ENCODE measurements at regions not wholly inside any gene's neighbourhood (a gene's known extent, or its start where the extent isn't known, plus 50 kb on each side); places are given as distances from the start of the nearest gene placed in this dataset.
"Not testable (repeated sequence)": the region's sequence is repeated elsewhere in the genome, so short reads cannot be mapped to it uniquely, and the experiment has no call there.

- no peak for DNase-seq
Observed at GRCh38 chr14:104404922-104405321, 174.6 kb upstream of the C14orf180 start.

DNA sequence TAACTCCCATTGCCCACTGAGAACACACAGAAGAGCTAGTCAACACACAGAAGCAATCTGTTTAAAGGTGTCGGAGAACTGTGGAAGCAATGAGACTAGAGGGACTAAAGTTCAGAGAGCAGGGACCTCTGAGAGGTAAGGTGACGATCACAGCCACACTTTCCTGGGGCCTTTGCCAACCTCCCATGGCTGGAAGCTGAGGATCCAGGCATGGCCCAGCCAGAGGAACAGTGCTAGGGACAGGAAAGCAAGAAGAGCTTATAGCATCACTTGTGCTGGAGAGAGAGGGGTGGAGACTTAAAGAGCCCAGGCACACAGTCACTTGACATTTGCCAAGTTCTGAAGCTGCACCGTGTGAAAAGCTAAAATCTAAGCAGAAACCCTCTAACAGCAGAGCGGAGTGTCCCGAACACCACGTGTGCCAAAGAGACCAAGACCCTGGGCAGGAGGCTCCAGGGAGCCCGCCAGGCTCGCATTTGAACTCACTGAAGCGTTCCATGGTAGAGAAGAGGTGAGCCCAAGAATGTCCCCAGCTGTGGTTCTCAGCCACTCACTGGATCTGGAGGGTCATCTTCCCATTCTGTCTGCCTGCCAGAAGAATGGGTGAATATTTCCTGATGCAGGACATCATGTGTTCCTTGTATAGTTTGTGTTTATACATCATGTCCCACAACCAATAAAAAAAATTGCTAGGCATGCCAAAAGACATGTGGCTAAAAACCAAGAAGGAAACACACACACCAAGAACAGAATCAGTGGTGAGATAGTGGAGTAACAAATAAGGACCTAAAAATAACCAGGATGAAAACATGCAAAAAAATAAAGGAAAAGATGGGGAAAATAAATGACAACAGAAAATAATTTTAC is 174.0 kb upstream of the C14orf180 start:
- DNase-seq, result no peak

- DNase-seq, result no peak
Observed at GRCh38 chr14:104406831-104407230, 172.7 kb upstream of the C14orf180 start.

DNA sequence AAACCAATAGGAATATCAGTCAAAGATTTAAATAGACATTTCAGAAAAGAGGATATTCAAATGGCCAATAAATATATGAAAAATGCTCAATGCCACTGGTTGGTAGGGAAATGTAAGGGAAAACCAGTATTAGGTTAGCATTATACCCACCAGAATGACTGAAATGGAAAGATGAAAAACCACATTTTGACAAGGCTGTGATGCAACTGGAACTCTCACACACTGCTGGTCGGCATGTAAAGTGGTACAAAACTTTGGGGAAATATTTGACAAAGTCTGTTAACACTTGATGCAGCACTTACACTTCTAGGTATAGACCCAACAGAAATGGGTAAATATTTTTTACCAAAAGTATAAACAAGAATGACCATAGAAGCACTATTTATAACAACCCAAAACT is 163.2 kb upstream of the C14orf180 start:
- no peak for DNase-seq

GRCh38 chr14:104419865-104420505 is 159.6 kb upstream of the C14orf180 start:
- DNase-seq, result no peak

DNA sequence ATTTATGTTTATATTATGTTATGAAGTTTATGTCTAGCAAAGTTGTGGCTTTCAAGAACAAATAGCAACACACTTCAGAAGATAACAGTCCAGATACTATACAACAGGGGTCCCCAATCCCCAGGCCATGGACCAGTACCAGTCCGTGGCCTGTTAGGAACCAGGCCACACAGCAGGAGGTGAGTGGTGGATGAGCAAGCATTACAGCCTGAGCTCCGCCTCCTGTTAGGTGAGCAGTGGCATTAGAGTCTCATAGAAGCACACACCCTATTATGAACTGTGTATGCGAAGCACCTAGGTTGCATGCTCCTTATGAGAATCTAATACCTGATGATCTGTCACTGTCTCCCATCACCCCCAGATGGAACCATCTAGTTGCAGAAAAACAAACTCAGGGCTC is 159.0 kb upstream of the C14orf180 start:
- not testable (repeated sequence) for DNase-seq

- no peak for DNase-seq
Observed at GRCh38 chr14:104420990-104421389, 158.6 kb upstream of the C14orf180 start.

GRCh38 chr14:104421401-104421821 is 158.2 kb upstream of the C14orf180 start:
- DNase-seq, result no peak

DNA sequence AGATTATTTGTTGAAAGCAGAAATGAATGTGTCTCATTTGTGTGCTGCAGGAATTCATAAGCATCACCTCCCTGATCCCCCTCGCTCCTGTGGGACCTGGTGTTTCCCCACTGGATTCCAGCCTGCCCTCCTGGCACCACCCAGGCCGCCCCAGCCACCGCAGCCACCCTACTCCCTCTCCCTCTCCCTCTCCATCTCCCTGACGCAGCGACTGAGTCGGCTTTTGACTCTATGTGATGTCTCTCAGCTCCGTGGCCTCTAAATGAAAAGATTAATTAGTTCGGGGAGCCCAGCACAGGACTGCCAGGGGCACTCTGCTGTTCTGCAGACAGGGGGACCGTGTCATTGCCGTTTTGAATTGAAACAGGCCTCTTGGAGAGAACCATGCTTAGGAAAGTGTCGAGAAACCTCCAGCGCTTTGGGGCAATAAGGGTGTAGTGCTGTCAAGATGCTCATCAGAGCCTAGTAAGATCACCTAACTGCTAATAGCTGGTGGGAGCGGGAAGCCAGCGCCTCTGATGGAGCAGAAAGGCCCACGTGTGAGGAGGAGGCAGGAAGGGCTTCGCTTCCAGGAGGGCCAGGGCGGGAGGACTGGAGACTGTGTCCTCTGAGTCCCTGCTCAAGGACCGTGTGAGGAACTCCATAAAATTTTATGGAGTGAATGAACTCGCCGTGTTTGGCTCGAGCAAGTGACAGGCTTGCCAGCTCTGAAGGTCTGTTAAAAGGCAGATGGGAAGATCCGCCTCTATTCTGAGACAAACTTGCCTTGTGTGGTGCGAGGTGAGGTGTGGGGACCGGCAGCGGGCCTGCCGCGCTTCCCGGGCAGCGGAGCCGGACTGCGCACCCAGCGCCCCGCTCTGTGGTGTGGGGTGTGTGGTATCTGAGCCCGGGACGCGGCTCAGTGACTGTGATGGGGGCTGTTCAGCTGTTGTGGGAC is 157.4 kb upstream of the C14orf180 start:
- no peak for DNase-seq

GRCh38 chr14:104422837-104423681 is 156.5 kb upstream of the C14orf180 start:
- DNase-seq, result no peak

- no peak for DNase-seq
Observed at GRCh38 chr14:104423701-104424405, 155.7 kb upstream of the C14orf180 start.

- DNase-seq, result no peak
Observed at GRCh38 chr14:104424406-104425072, 155.0 kb upstream of the C14orf180 start.

GRCh38 chr14:104425171-104425681 is 154.3 kb upstream of the C14orf180 start:
- no peak for DNase-seq

DNA sequence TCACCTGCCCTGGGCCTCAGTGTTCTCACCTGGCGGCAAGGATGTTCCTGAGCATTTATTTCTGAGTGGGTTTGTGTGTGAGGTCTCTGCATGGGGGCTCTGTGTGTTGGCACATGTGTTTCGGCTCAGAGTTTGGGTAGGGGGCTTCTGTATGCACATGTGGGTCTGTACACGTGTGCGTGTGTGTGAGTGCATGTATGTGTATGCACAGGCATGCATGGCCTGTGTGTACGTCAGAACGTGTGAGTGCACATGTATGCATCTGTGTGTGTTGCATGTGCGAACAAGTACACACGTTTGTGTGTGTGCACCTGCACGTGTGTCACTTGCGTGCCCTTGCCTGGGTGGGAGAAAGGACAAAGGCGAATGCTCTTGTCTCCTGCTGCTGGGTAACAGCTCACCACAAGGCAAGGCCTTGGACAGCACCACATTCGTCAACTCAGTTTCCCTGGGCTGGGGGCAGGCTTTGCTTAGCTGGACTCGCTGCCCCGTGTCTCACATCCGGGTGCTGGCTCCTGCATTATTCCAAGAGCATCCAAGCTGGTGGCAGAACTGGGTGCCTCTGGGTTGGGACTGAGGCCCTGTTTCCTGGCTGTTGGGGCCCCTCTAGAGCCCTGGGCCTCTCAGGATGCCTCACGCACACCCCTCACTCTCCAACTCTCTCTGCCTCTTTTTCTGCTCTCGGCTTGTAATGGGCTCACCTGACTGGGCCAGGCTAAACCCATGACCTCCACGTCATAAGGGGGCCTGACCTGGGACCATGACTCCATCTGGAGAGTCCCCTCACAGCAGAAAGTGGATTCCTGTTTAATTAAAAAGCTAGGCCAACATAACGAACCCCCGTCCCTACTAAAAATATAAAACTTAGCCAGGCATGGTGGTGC is 153.6 kb upstream of the C14orf180 start:
- DNase-seq, result no peak

GRCh38 chr14:104427131-104427851 is 152.3 kb upstream of the C14orf180 start:
- no peak for DNase-seq

DNA sequence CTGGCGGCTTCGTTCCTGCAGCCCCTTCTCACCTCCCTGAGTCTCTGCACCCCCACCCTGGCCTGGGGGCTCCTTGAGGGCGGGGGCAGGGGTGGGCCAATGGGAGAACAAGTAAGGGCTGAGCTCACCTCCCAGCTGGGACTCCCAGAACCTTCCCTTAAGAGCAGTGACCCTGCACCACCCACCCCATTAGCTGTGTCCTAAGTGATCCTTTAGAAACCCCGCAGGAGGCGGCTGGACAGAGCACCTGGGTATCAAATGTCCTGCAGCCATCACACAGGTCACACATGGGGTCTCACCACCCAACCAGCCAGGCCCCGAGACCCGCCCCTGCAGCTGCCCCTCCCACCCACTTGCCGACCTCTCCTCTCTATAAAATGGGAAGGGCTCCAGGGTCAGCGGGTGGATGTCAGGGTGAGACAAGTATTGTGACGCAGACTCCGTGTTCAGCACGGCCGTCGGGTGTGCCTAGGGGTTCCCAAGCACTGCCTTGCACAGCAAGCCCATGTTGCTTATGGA is 151.2 kb upstream of the C14orf180 start:
- DNase-seq, result no peak

- DNase-seq, result no peak
Observed at GRCh38 chr14:104428860-104429259, 150.7 kb upstream of the C14orf180 start.

- DNase-seq, result no peak
Observed at GRCh38 chr14:104429291-104429861, 150.2 kb upstream of the C14orf180 start.

Data from stimulated activated CD8-positive, alpha-beta memory T cell treated with anti-CD3 and anti-CD28 coated beads, Interleukin-4, amount 100 ng/mL, for 48 hours (primary cell).